ENCODE measurements at regions not wholly inside any gene's neighbourhood (a gene's known extent, or its start where the extent isn't known, plus 50 kb on each side); places are given as distances from the start of the nearest gene placed in this dataset.

DNA sequence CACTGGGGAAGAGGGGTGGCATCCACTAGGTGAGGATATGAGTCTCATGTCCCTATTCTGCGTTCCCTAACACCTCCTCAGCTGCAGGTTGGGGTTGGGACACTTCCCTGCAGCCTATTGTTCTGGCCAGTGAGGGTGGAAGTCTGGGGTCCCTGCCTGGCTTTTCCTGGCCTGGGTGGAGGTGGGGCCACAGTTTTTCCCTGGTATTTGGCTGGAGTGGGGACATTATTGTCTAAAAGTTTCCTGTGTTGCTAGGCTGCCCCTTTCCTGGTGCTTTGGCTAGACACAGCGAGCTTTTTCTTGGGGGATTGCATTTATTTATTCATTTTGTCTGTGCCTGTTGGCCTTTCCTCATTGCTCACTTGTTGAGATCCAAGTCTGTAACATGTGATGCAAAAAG is 559.5 kb upstream of the IGFBP3 start:
- TF ChIP-seq, protein P1, sequence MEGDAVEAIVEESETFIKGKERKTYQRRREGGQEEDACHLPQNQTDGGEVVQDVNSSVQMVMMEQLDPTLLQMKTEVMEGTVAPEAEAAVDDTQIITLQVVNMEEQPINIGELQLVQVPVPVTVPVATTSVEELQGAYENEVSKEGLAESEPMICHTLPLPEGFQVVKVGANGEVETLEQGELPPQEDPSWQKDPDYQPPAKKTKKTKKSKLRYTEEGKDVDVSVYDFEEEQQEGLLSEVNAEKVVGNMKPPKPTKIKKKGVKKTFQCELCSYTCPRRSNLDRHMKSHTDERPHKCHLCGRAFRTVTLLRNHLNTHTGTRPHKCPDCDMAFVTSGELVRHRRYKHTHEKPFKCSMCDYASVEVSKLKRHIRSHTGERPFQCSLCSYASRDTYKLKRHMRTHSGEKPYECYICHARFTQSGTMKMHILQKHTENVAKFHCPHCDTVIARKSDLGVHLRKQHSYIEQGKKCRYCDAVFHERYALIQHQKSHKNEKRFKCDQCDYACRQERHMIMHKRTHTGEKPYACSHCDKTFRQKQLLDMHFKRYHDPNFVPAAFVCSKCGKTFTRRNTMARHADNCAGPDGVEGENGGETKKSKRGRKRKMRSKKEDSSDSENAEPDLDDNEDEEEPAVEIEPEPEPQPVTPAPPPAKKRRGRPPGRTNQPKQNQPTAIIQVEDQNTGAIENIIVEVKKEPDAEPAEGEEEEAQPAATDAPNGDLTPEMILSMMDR (IDR thresholded peaks at IDR 0.05) = no peak
- TF ChIP-seq POLR2A (IDR thresholded peaks at IDR 0.05) = no peak
